ENCODE measurements at regions not wholly inside any gene's neighbourhood (a gene's known extent, or its start where the extent isn't known, plus 50 kb on each side); places are given as distances from the start of the nearest gene placed in this dataset.

DNA sequence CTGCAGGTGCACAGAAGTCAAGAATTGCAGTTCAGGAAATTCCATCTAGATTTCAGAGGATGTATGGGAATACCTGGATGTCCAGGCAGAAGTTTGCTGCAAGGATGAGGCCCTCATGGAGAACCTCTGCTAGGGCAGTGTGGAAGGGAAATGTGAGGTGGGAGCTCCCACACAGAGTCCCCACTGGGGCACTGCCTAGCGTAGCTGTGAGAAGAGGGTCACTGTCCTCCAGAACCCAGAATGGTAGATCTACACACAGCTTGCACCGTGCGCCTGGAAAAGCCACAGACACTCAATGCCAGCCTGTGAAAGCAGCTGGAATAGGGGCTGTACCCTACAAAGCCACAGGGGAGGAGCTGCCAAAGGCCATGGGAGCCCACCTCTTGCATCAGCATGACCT is 681.4 kb downstream of the EPHA7 start:
- no peak for DNase-seq (ENCODE audit: low spot score)
- H3K4me1 Mint-ChIP-seq (ENCODE audit: low read depth in 2 of 2), result no peaks in the 10 kb centered on the region
- H3K4me3 Mint-ChIP-seq, result no peak overlapping the region
- ATAC-seq, result no peak
- no peaks in the 10 kb centered on the region for H3K27me3 Mint-ChIP-seq
- no peak overlapping the region for H3K27ac Mint-ChIP-seq
- H3K9me3 Mint-ChIP-seq, result peaks cover 15% of the 10 kb centered on the region
- H3K36me3 Mint-ChIP-seq, result no peaks in the 10 kb centered on the region

DNA sequence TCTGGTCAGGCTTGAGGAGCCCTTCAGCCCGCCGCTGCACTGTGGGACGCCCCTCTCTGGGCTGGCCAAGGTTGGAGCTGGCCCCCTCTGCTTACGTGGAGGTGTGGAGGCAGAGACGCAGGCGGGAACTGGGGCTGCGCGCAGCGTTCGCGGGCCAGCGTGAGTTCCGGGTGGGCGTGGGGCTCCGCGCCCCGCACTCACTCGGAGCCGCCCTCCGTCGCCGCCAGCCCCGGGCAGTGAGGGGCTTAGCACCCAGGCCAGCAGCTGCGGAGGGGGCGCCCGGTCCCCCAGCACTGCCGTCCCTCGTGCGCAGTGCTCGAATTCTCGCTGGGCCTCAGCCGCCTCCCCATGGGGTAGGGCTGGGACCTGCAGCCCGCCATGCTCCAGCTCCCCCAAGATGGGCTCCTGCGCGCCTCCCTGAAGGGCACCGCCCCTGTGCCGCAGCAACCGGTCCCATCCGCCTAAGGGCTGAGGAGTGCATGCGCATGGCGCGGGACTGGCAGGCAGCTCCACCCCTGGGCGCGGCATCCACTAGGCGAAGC is 695.9 kb downstream of the EPHA7 start:
- Mint-ChIP-seq H3K36me3 (no peaks in the 10 kb centered on the region), H3K27me3 (no peaks in the 10 kb centered on the region), H3K4me3 (no peak overlapping the region), H3K27ac (no peak overlapping the region), H3K4me1 (ENCODE audit: low read depth in 2 of 2) (no peaks in the 10 kb centered on the region), H3K9me3 (peaks cover 15% of the 10 kb centered on the region)
- ATAC-seq (peak; percentile 13 to 15), DNase-seq (ENCODE audit: low spot score) (no peak)

DNA sequence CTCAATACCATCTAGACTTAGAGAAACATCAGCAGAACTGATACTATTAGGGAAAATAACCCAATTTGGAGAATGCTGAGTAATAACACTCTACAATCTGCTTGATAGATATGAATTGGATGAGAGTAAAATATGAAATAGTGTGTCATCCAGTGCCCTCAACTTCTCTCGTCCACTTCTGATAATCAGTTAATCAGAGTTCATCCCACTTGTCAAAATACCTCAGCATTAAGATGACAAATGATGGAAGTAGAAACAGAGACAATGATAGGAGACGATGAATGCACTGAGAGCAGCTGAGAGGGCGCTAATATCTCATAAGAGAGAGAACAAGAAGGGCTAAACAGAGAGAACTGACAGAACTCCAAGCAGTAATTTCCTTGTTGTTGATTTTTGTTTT is 699.6 kb downstream of the EPHA7 start:
- Mint-ChIP-seq H3K4me1 (ENCODE audit: low read depth in 2 of 2) (no peaks in the 10 kb centered on the region), H3K4me3 (no peak overlapping the region), H3K27me3 (no peaks in the 10 kb centered on the region)

DNA sequence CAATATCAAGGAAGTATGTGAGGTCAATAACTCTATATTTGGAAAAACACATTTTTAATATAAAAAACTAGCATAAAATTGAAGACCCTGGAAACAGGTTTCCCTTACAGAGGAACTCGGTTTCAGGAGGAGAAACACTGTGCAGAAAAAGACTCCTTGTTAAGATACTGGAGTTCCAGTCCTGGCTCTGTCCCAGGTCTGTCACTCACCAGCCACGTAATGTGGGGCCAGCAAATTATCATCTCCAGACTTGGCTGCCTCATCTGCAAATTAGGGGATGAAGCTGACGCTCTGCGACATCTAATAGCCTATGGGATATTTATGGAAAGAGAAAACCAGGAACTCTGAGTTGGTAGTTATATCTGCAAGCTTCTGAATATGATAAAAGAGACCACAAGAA is 702.7 kb downstream of the EPHA7 start:
- H3K4me3 Mint-ChIP-seq, result no peak overlapping the region
- DNase-seq (ENCODE audit: low spot score), result no peak
- peaks cover 14% of the 10 kb centered on the region for H3K9me3 Mint-ChIP-seq
- H3K4me1 Mint-ChIP-seq (ENCODE audit: low read depth in 2 of 2), result no peaks in the 10 kb centered on the region
- H3K36me3 Mint-ChIP-seq, result no peaks in the 10 kb centered on the region
- ATAC-seq, result no peak
- no peaks in the 10 kb centered on the region for H3K27me3 Mint-ChIP-seq
- no peak overlapping the region for H3K27ac Mint-ChIP-seq

More for the DNA sequence above, 699.6 kb downstream of the EPHA7 start:
- DNase-seq (ENCODE audit: low spot score) (no peak), ATAC-seq (no peak)
- Mint-ChIP-seq H3K36me3 (no peaks in the 10 kb centered on the region), H3K27ac (no peak overlapping the region), H3K9me3 (peaks cover 15% of the 10 kb centered on the region)

DNA sequence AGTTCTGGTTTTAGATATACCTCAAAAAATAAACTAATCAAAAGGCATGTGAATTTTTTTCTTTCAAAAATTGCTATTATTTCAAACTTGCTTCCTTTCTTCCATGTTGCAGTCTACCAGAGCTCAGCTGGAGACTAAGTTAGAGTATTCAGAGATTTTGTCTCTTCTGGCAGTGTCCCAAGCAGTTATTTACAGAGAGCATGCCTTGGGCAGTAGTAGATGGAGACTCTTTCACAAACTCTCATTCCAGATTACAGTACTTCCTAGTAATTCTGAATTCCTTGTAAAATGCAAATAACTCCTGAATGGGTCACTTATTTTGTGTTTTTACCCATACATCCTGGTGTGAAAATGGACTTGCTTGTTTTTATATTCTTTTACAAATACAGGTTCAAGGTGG is 703.4 kb downstream of the EPHA7 start:
- Mint-ChIP-seq H3K36me3 (no peaks in the 10 kb centered on the region), H3K4me1 (ENCODE audit: low read depth in 2 of 2) (no peaks in the 10 kb centered on the region), H3K27ac (no peak overlapping the region), H3K9me3 (peaks cover 16% of the 10 kb centered on the region), H3K27me3 (no peaks in the 10 kb centered on the region), H3K4me3 (no peak overlapping the region)
- DNase-seq (ENCODE audit: low spot score) (no peak), ATAC-seq (no peak)

GRCh38 chr6:92714346-92714745 is 705.0 kb downstream of the EPHA7 start:
- Mint-ChIP-seq H3K9me3 (peaks cover 8% of the 10 kb centered on the region), H3K4me1 (ENCODE audit: low read depth in 2 of 2) (no peaks in the 10 kb centered on the region), H3K27me3 (no peaks in the 10 kb centered on the region), H3K27ac (no peak overlapping the region), H3K4me3 (no peak overlapping the region), H3K36me3 (no peaks in the 10 kb centered on the region)
- no peak for ATAC-seq
- DNase-seq (ENCODE audit: low spot score), result no peak

DNA sequence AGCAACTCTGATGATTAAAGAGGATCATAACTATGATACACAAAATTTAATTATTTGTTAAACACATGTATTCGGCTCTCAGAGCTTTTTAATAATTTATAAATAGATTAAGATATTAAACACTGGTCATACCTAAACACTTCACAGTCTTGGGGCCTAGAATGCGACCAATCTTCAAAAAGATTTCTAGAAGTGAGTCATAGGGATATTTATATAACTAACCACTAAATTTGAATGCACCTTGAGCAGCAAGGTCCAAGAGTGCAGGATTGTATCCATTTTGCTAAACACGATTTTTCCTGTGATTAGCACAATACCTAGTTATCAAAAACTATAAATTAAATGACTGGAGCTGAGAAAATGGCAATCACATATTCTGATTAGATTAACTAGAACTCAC is 709.3 kb downstream of the EPHA7 start:
- Mint-ChIP-seq H3K9me3 (peaks cover 12% of the 10 kb centered on the region), H3K27me3 (no peaks in the 10 kb centered on the region), H3K4me1 (ENCODE audit: low read depth in 2 of 2) (no peaks in the 10 kb centered on the region), H3K36me3 (no peaks in the 10 kb centered on the region), H3K27ac (no peak overlapping the region), H3K4me3 (no peak overlapping the region)
- ATAC-seq, result no peak
- no peak for DNase-seq (ENCODE audit: low spot score)

GRCh38 chr6:92708945-92709344 is 710.4 kb downstream of the EPHA7 start:
- Mint-ChIP-seq H3K9me3 (peaks cover 15% of the 10 kb centered on the region), H3K4me3 (no peak overlapping the region), H3K36me3 (no peaks in the 10 kb centered on the region), H3K27ac (no peak overlapping the region), H3K4me1 (ENCODE audit: low read depth in 2 of 2) (no peaks in the 10 kb centered on the region), H3K27me3 (no peaks in the 10 kb centered on the region)
- DNase-seq (ENCODE audit: low spot score) (no peak), ATAC-seq (no peak)

GRCh38 chr6:92708270-92708669 is 711.1 kb downstream of the EPHA7 start:
- ATAC-seq (no peak), DNase-seq (ENCODE audit: low spot score) (no peak)
- H3K27me3 Mint-ChIP-seq, result no peaks in the 10 kb centered on the region
- H3K36me3 Mint-ChIP-seq, result no peaks in the 10 kb centered on the region
- H3K4me3 Mint-ChIP-seq, result no peak overlapping the region
- H3K9me3 Mint-ChIP-seq, result peaks cover 14% of the 10 kb centered on the region
- no peaks in the 10 kb centered on the region for H3K4me1 Mint-ChIP-seq (ENCODE audit: low read depth in 2 of 2)
- no peak overlapping the region for H3K27ac Mint-ChIP-seq

- Mint-ChIP-seq H3K9me3 (peaks cover 11% of the 10 kb centered on the region), H3K27ac (no peak overlapping the region), H3K36me3 (no peaks in the 10 kb centered on the region), H3K4me1 (ENCODE audit: low read depth in 2 of 2) (no peaks in the 10 kb centered on the region), H3K27me3 (no peaks in the 10 kb centered on the region), H3K4me3 (no peak overlapping the region)
- no peak for ATAC-seq
- DNase-seq (ENCODE audit: low spot score), result no peak
Observed at GRCh38 chr6:92706976-92707375, 712.4 kb downstream of the EPHA7 start.

GRCh38 chr6:92701425-92702096 is 717.8 kb downstream of the EPHA7 start:
- peaks cover 8% of the 10 kb centered on the region for H3K9me3 Mint-ChIP-seq
- no peak overlapping the region for H3K27ac Mint-ChIP-seq
- no peaks in the 10 kb centered on the region for H3K27me3 Mint-ChIP-seq
- no peak overlapping the region for H3K4me3 Mint-ChIP-seq
- ATAC-seq (peak in 1 of 2 donors; percentile 24), DNase-seq (ENCODE audit: low spot score) (no peak)
- no peaks in the 10 kb centered on the region for H3K4me1 Mint-ChIP-seq (ENCODE audit: low read depth in 2 of 2)
- no peaks in the 10 kb centered on the region for H3K36me3 Mint-ChIP-seq

GRCh38 chr6:92700411-92700810 is 718.9 kb downstream of the EPHA7 start:
- Mint-ChIP-seq H3K4me3 (no peak overlapping the region), H3K4me1 (ENCODE audit: low read depth in 2 of 2) (no peaks in the 10 kb centered on the region), H3K27me3 (no peaks in the 10 kb centered on the region), H3K36me3 (no peaks in the 10 kb centered on the region), H3K9me3 (peaks cover 8% of the 10 kb centered on the region), H3K27ac (no peak overlapping the region)
- DNase-seq (ENCODE audit: low spot score), result no peak
- ATAC-seq, result no peak

GRCh38 chr6:92690997-92691599 is 728.3 kb downstream of the EPHA7 start:
- no peak overlapping the region for H3K27ac Mint-ChIP-seq

GRCh38 chr6:92688342-92688741 is 731.0 kb downstream of the EPHA7 start:
- ATAC-seq (no peak), DNase-seq (ENCODE audit: low spot score) (no peak)
- Mint-ChIP-seq H3K27ac (no peak overlapping the region), H3K4me1 (ENCODE audit: low read depth in 2 of 2) (no peaks in the 10 kb centered on the region), H3K36me3 (peaks cover 5% of the 10 kb centered on the region), H3K27me3 (no peaks in the 10 kb centered on the region), H3K9me3 (peaks cover 18% of the 10 kb centered on the region), H3K4me3 (no peak overlapping the region)

More at GRCh38 chr6:92690997-92691599, 728.3 kb downstream of the EPHA7 start:
- Mint-ChIP-seq H3K4me1 (ENCODE audit: low read depth in 2 of 2) (no peaks in the 10 kb centered on the region), H3K27me3 (no peaks in the 10 kb centered on the region), H3K36me3 (peaks cover 5% of the 10 kb centered on the region), H3K4me3 (no peak overlapping the region), H3K9me3 (peaks cover 15% of the 10 kb centered on the region)
- no peak for ATAC-seq
- no peak for DNase-seq (ENCODE audit: low spot score)

Data from natural killer cell treated with Interleukin-12 subunit alpha and Interleukin-12 subunit beta and Interleukin-15 and Interleukin-18, amount 100 ng/mL, for 72 hours (primary cell).